GM19324 (cell line): ENCODE measurements at regions not wholly inside any gene's neighbourhood (a gene's known extent, or its start where the extent isn't known, plus 50 kb on each side); places are given as distances from the start of the nearest gene placed in this dataset.
"Not testable (repeated sequence)": the region's sequence is repeated elsewhere in the genome, so short reads cannot be mapped to it uniquely, and the experiment has no call there.

Source experiments
- ATAC-seq: cut with Tn5 transposase; IDR thresholded peaks from one replicate; pipeline ENCODE4 v1.9.1; 2021; ENCODE audit warnings: mild to moderate bottlenecking, moderate library complexity; ENCODE audit not compliant: unreplicated experiment, low FRiP score

- ATAC-seq = no peak
Observed at GRCh38 chrX:42290608-42291007, 367.3 kb upstream of the CASK start.

DNA sequence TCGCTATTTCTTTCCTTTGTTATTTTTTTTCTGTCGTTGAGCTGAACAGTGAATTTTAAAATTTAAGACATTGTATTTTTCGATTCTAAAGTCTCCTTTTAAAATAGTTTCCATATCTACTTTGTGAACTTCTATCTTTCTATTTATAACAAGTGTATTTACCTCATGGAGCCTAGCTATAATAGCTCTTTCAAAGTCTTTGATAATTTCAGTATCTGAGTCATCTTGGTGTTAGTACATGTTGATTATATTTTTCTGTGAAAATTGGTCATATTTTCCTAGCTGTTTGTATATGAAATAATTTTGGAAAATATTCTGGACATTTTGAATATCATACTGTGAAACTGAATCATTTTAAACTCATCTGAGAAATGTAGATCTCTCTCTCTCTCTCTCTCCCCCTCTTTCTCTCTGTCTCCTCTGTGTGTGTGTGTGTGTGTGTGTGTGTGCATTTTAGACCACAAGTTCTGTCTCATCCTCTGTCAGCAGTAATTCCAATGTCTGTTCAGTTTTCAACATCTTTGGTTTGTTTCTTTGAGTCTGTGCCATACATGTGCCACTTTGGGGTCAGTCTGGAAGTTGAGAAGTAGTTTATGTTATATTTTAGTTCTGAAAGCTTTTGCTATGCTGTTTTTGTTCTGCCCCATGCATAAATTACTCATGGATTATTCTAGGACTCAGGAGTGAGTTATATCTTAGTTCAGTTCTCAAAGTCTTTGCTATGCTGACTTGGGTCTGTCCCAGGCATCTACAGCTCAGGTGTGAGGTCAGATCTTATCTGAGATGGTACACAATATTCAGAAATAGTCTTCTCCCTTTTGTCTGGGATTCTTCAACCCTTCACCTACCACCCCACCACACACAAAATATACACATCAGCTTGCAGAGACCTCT, 366.4 kb upstream of the CASK start:
- no peak for ATAC-seq

DNA sequence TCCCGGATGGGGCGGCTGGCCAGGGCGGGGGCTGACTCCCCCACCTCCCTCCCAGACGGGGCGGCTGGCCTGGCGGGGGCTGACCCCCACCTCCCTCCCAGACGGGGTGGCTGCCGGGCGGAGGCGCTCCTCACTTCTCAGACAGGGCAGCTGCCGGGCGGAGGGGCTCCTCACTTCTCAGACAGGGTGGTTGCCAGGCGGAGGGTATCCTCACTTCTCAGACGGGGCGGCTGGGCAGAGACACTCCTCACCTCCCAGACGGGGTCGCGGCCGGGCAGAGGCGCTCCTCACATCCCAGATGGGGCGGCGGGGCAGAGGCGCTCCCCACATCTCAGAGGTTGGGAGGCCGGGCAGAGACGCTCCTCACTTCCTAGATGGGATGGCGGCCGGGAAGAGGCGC, 362.3 kb upstream of the CASK start:
- ATAC-seq = not testable (repeated sequence)

DNA sequence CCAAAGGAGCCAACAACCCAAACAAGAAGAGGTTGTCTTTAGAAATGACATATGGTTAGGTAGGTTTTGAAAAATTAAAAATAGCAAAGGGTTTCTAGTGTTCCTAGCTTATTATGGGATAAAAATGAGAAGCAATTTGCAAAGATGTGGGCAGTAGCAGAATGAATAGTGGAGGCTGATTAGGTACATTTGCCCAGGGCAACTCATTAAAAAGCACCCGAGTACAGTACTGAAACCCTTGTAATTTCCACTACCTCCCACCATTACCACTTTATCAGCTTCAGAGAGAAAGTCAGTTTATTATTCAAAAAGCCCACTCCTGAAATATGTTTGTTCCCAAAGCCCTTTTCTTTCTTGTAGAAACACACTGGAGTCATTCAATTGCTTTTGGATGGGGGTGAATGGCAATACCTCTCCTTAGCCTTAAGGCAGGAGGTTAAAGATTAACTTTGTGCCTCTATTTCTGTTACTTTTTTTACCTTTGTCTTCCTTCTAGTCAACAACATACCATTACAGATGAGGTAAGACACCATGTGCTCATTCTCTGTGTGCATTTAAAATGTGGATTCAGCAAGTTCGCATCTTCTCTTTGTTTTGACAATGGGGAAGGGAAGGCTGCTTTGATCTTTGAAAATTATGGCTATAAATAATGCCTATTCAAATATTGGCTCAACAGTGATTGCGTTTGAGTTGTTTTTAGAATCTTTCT, 353.8 kb upstream of the CASK start:
- ATAC-seq = no peak

GRCh38 chrX:42274151-42274550, 350.8 kb upstream of the CASK start:
- no peak for ATAC-seq

- ATAC-seq = no peak
Observed at GRCh38 chrX:42273387-42273786, 350.0 kb upstream of the CASK start.

DNA sequence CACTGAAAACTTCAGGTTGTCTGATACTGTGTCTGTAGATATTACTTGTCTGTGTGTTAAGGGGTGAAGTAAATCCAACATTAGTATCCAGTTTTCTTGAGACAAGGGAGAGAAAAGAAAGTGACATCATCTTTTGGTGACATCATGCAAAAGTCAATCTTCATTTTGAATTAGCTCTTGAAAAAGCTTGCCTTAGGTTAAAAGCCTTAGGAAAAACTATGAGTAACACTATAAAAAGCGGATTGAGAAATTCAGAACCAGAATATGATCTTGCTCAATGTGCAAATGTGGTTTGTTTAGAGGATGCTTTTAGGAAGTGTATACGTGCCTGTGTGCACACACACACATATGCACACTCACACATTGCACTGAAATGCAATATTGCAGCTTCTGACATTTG, 345.8 kb upstream of the CASK start:
- ATAC-seq = no peak

GRCh38 chrX:42260854-42261253, 337.5 kb upstream of the CASK start:
- no peak for ATAC-seq

DNA sequence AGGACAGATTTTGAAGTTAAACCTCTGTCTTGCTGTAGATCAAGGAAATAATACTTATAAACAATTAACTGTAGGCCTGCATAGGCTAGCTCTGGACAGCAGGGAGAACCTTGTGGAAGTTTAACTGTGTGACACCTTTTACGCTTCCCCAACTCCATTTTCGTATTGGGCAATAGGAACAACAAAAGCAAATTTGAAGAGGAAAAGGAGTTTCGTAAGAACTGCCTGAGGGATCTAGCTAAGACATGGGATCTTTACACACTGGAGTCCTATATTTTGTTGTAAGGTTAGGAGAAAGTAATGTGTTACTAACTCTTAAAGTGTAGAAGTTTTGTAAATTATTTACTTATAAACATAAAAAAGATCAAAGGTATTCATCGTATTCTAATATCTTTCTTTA, 324.9 kb upstream of the CASK start:
- no peak for ATAC-seq

DNA sequence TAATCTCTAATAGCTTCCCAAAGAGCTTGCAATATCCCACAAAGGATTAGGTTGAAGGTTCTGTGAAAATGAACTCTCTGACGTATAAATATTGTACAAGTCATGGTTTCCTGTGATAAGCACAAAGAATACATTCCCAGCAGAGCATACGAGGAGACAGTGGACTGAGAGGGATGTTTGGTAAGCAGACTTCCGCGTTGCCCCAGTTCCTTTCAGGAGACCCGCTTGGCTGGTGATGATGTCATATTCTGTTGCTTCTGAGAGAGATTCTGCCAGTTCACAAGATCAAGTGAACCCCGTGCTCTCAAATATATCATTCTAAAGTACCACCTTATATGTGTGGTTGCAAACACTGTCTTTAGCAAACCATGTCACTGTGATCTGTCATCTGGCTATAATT, 323.9 kb upstream of the CASK start:
- ATAC-seq = no peak

DNA sequence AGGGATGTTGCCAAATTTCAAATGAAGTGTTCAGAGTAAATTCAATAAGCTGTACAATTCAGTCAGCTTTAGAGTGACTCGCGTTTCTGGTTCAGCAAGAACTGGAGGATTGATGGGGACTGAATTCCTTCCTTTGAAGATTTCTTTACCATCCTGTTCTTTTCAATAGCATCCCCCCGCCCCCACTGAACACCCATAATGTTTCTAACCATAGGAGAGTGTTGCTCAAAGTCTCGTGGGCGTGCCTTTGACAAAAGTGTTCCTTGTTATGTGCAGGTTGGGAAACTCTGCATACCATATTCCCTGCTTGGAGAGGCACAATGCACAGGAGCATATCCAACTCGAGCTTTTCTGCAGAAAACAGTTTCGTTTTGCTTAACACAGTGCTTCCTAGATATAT, 323.5 kb upstream of the CASK start:
- no peak for ATAC-seq

- no peak for ATAC-seq
Observed at GRCh38 chrX:42242004-42242403, 318.6 kb upstream of the CASK start.

- no peak for ATAC-seq
Observed at GRCh38 chrX:42241421-42241820, 318.1 kb upstream of the CASK start.

DNA sequence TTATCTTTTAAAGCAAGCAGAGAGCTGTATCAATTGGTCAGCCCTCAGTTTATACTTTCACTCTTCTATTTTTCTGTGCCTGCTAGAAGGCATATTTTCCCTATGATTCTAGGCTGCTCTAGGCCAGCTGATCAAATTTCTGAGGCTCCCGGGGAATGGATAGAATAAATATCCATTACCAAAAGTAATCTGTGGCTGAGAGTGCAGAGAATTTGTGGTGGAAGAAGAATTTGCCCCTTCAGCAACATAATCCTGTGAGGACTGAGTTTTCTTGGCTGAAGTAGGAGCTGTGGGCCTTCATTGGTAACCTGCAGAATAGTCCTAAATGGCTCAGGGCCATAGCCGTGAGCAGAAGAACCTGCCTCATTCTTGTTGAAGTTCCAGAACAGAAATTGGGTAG, 314.6 kb upstream of the CASK start:
- no peak for ATAC-seq

- ATAC-seq = no peak
Observed at GRCh38 chrX:42229533-42229932, 306.2 kb upstream of the CASK start.

DNA sequence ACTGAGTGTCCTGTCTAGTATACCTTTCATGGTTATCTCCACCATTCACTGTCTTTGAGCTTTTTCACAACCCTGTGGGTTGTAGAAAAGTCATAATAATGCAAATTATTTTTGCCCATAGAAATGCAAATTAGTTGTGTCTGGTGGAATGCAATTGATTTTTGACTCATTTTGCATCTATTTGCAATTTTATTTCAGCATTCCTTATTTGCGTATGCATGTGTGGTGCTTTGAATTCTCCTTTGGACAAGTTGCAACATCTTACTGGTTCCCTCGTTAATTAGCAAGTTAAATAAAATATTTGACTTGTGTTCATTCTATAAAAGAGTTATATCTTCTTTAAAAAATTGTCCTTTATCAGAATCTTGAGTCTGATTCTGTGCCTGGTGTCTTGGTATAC, 297.3 kb upstream of the CASK start:
- no peak for ATAC-seq

DNA sequence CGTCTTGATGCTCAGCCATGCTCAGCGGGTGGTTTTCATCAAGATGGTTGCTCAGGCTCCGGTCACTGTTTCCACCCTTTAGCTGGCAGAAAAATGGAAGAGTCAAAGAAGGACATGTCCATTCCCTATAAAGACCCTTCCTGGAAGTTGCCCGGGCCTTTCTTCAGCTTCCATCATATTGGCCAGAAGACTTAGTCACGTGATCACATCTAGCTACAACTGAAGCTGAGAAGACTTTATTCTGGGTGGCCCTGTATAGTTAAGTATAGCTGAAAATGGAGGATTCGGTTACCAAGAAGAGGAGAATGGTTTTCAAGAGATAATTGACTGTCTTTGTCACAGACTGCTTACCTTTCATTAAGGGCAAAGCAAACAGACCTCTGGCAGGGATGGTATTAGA, 296.7 kb upstream of the CASK start:
- ATAC-seq = no peak

DNA sequence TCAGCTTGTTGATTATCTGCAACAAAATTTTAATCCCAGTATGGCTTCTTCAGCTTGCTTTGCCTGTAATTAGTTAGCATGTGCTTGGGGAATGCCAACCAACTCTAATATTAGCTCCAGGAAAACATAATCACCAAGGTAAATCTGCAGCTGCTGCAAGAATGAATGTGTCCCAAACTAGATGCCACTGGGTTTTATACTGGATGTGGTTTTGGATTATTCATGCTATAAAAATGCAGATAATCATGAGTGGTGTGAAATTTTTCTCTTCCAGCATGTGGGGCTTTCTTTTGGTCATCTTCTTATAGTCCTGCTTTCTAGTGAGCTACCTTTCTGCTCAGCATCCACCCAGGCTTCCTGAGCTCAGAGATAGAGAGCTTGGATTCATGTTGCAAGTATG, 295.9 kb upstream of the CASK start:
- ATAC-seq = no peak

GRCh38 chrX:42195506-42195905, 272.2 kb upstream of the CASK start:
- no peak for ATAC-seq

- ATAC-seq = no peak
Observed at GRCh38 chrX:42189576-42189975, 266.2 kb upstream of the CASK start.

DNA sequence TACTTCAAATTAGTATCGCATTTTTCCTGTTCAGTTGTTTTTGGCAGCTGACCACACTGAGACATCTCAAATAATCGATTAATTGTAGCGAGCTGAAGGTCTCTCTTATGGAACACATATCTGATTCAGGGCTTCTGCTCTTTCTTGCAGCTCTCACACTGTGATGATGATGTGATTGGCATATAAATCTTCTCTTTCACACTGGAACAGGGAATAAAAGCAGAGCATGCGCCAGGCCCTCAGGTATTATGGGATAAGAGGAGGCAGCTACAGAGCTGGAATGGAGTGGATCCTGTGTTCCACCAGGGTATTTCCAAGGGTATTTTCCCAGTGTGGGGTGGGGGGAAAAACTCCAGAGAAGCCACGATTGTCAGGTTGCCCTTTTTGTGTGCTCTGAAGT, 265.4 kb upstream of the CASK start:
- ATAC-seq = no peak

- no peak for ATAC-seq
Observed at GRCh38 chrX:42176789-42177188, 253.4 kb upstream of the CASK start.
